GM19452 (cell line): ENCODE measurements at regions not wholly inside any gene's neighbourhood (a gene's known extent, or its start where the extent isn't known, plus 50 kb on each side); places are given as distances from the start of the nearest gene placed in this dataset.

Source experiments
- ATAC-seq: cut with Tn5 transposase; IDR thresholded peaks from one replicate; pipeline ENCODE4 v1.9.1; 2021; ENCODE audit not compliant: unreplicated experiment

- no peak for ATAC-seq
These were observed 481.4 kb downstream of the CMPK2 start for GRCh38 chr2:6384341-6384740.

GRCh38 chr2:6392354-6392753 is 473.4 kb downstream of the CMPK2 start:
- no peak for ATAC-seq

- ATAC-seq, result no peak
These were observed 472.7 kb downstream of the CMPK2 start for GRCh38 chr2:6392966-6393365.

- ATAC-seq, result no peak
These were observed 471.9 kb downstream of the CMPK2 start for GRCh38 chr2:6393819-6394218.

GRCh38 chr2:6394276-6394675 is 471.4 kb downstream of the CMPK2 start:
- ATAC-seq, result no peak

GRCh38 chr2:6398421-6398820 is 467.3 kb downstream of the CMPK2 start:
- ATAC-seq, result no peak

- no peak for ATAC-seq
These were observed 464.4 kb downstream of the CMPK2 start for GRCh38 chr2:6401301-6401700.

- no peak for ATAC-seq
These were observed 457.6 kb downstream of the CMPK2 start for GRCh38 chr2:6408057-6408456.

- no peak for ATAC-seq
These were observed 455.4 kb downstream of the CMPK2 start for GRCh38 chr2:6410313-6410712.

- ATAC-seq, result no peak
These were observed 453.1 kb downstream of the CMPK2 start for GRCh38 chr2:6412533-6413091.

GRCh38 chr2:6417050-6417449 is 448.7 kb downstream of the CMPK2 start:
- no peak for ATAC-seq

- ATAC-seq, result no peak
These were observed 447.4 kb downstream of the CMPK2 start for GRCh38 chr2:6418291-6418690.

GRCh38 chr2:6421138-6421730 is 444.5 kb downstream of the CMPK2 start:
- no peak for ATAC-seq

- no peak for ATAC-seq
These were observed 443.8 kb downstream of the CMPK2 start for GRCh38 chr2:6421888-6422287.

- ATAC-seq, result no peak
These were observed 442.6 kb downstream of the CMPK2 start for GRCh38 chr2:6423157-6423556.

- ATAC-seq, result no peak
These were observed 441.8 kb downstream of the CMPK2 start for GRCh38 chr2:6423944-6424343.

- ATAC-seq, result no peak
These were observed 440.7 kb downstream of the CMPK2 start for GRCh38 chr2:6425032-6425431.

GRCh38 chr2:6429210-6429986 is 436.3 kb downstream of the CMPK2 start:
- no peak for ATAC-seq

- no peak for ATAC-seq
These were observed 431.3 kb downstream of the CMPK2 start for GRCh38 chr2:6434438-6434837.

- ATAC-seq, result no peak
These were observed 423.9 kb downstream of the CMPK2 start for GRCh38 chr2:6441800-6442199.

GRCh38 chr2:6442252-6442985 is 423.3 kb downstream of the CMPK2 start:
- no peak for ATAC-seq
